GF-D8 (cell line): ENCODE measurements at regions not wholly inside any gene's neighbourhood (a gene's known extent, or its start where the extent isn't known, plus 50 kb on each side); places are given as distances from the start of the nearest gene placed in this dataset.

Experiments used
- DNase-seq: peaks from one replicate; lab custom pipeline; 2025; lab: John Stamatoyannopoulos, UW

DNA sequence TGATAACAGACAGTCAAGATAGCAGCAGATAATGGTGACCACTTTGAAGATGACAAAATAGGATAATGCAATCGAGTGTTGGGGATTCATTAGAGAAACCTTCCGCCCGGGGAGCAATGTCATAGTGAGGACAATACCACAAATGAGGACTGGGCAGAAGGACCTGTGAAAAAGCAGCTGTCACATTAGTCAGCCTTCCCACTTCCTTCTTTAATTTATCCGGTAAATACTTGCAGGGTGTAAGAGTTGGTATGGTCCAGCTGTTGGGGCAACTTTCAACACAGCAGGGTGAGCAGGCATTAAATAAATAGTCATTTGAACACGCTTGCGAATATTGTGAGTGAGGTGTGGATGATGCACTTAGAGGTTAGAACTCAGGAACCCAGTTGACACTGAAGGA lies 132.5 kb upstream of the KIRREL3 start:
- DNase-seq: no peak

DNA sequence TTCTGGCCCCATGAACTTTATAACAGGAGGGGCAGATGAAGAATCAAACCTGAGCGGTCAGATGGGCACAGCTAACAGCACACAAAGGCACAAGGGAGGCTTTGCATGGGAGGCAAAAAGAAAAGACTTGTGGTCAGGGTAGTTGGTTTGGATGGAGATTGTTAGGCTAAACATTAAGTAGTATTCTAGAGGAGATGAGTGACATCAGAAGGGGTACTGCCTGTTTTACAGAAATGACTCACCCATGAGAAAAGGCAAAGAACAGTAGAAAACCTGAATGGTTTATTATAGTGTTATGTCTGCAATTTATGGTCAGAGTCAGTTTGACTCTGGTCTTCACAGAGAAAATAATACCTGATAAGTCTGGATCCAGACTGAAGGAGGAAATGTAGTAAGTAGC lies 129.8 kb upstream of the KIRREL3 start:
- no peak for DNase-seq

DNA sequence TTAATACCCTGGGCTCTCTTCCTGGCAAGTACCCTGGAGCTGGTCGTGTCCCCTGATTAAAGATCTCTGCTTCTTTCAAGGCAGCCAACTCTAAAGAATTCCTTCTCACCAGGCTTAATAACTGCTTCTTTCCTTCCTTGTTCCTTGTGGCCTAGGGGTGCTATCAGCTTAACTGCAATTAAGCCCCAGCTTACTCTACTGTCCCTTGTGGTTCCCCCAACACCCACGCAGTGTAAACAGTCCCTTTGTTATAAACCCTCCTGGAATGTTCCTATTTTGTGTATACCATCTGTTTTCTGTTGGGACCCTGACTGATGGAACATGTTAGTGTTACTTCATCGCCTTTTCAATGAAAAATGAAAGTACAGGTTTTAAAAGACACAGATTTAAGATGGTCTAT lies 126.4 kb upstream of the KIRREL3 start:
- DNase-seq: no peak

DNA sequence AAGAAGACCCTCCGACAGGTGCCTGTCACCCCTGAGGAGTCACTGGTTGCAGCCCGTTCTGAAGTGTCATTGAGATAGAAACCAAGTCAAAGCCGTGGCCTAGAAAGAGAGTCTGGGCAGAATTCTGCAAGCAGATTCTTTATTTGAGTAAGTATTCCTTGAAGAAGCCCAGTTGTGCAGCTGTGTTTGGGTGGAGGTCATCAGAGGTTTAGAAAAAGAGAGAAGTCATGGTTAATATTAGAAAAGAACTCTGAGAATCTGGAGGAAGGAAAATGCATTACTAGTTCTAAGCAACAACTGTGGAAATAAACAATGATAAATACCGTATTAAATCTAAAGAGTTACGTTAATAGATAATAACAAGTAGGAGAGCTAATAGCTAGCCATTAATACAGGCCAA lies 118.8 kb upstream of the KIRREL3 start:
- DNase-seq: no peak

DNA sequence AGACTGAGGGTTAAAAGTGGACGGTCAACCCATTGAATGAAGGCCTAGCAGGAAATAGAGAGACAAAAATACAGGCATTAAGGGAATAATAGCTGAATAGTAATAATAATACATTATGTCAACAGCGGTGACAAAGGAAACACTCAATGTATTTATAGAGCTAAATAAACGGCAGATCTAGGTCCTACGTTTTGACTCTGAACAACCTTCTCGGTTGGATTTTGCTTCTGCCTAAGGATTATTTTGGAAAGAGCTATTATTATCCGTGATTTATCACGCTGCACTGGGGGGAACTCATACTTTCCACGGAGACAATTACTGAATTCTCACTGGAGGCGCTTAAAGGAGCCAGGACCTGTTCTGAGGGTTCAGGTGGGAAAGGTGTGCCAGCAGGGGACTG lies 118.2 kb upstream of the KIRREL3 start:
- no peak for DNase-seq

DNA sequence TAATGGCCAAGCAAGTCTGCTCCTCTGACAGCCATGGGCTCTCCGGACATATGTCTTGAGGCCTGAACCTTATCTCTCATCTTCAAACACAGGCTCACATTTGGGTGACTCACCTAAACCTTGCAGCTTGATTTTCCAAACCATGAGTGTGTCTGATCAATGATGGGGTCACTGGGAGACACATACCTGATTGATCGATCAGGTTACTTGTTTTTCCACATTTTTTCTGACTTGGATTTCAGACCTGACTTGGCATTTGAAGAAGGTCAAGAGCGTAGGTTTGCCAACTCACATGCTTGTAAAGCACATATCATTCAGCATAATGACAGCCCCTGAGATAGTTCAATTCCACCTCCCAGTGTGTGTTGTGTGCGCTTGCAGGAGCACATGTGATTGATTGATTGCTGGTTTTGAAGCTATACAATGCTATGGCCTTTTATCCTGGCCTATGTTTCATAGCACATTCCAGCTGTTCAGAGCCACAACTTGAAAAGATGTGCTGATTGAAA lies 116.7 kb upstream of the KIRREL3 start:
- DNase-seq: no peak

DNA sequence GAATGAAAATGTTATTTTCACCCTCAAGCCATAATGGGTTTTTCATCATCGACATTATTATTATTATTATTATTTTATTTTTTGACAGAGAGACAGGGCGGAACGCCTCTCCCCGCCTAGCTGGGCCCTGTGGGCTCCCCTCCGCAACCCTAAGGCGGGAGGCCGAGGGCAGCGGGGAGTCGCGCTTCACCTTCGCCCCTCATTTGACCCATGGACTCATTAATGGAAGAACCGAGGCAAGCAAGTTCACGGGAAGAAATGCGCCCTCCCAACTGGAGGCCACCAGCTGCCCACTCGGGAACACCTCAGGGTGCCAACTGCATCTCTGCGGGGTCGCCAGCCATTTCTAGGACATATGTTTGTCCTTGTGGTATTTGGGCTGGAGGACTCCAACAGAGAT lies 115.3 kb upstream of the KIRREL3 start:
- DNase-seq: no peak

DNA sequence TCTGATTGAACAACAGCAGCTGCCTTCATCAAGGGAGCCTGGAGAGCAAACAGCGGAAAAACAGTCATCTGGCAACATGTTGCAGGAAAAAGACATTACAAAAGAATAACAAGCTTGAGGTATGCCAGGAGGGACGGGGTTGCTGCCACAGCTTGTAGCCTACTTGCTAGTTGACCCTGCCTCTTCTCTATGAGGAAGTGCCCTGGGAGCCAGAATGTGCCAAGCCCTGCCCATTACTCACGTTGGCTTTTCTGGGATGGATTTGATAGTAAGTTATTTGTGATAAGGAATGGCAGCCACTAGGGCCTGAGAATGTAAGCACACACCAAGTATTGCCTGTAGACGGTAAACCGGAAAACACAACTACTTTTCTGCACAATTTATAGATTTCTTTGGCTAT lies 113.5 kb upstream of the KIRREL3 start:
- no peak for DNase-seq

DNA sequence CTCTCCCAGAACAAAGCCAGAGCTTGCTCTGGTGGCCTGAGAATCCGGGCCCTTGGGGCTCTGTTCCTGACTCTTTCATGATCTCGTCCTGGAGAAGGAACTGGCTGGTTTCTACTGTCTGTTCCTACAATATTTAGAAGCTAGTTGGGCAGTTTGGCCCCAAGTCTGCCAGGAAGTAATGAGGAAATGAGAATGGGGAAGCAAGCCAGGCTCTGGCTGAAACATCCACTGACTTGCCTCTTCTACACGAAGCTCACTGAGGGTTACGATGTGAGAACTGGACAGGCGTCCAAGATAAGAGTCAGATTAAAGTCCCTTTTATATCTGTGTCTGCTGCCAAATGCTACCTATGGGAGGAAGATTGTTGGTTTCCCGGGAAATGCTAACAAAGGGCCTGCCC lies 110.0 kb upstream of the KIRREL3 start:
- peak; percentile 50 for DNase-seq

DNA sequence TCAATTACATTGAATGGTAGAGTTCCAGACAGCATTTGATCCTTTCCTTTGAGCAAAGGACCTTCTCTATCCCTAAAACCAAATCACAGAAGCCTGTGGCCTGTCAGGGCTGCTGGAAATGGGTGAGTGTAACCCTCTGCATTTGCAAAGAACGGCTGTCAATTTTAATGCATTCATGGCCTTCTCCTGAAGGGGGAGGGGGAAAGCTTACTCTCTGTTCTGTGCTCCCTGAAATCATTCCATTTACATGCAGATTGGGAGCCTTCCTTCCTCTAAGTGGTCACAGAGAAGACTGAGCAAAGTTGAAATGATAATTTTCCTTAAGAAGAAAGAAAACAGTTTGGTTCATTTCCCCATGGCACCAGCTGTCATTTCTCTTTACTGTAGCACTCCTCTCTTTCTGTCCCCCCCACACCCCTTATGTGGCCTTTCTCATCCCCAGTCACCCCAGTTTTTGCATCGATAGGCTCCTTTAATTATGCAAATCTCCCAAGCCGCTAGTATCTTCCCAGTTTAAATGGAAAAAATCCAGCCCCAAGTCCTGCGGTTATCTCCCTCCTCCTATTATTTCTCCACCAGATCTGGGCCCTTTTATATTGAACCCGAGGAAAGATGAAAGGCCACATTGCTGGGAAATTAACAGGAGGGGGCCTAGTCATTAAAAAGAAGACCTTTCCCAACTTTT lies 109.4 kb upstream of the KIRREL3 start:
- DNase-seq: no peak

DNA sequence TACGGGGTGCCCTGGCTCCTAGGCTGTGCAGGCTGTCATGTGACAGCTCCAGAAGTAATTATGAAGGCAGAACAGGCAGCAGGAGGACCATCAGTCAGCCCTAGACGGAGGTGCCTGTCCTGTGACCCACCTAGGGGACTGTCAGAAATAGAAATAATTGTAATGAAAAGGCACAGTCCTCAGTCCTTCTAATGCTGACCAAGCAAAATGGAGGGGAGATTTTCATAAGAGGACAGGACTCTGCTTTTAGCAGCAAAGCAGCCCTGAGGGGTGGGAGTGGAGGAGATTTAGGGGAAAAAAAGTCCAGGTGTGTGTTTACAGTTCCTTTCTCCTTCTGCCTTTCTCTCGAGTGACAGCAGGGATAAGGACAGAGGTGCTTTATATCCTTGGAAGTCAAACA lies 108.3 kb upstream of the KIRREL3 start:
- no peak for DNase-seq

DNA sequence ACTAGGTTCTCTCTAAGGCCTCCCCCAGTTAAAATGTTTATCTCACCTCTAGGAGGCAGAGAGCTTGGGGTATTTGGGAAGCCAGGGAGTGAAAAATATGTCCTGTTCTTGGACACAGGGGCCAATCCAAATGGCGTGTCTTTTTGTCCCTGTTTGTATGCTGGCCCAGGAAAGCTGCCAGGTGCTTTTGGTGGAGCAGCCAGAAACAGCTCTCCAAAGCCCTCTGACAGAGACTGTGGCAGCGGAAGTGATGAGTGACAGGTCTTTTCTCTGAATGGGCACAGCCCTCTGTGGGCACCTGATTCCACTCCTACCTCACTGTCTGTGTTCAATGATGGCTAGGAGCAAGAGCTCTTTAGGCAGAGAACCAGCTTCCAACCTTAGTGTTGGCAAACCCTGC lies 106.4 kb upstream of the KIRREL3 start:
- no peak for DNase-seq

DNA sequence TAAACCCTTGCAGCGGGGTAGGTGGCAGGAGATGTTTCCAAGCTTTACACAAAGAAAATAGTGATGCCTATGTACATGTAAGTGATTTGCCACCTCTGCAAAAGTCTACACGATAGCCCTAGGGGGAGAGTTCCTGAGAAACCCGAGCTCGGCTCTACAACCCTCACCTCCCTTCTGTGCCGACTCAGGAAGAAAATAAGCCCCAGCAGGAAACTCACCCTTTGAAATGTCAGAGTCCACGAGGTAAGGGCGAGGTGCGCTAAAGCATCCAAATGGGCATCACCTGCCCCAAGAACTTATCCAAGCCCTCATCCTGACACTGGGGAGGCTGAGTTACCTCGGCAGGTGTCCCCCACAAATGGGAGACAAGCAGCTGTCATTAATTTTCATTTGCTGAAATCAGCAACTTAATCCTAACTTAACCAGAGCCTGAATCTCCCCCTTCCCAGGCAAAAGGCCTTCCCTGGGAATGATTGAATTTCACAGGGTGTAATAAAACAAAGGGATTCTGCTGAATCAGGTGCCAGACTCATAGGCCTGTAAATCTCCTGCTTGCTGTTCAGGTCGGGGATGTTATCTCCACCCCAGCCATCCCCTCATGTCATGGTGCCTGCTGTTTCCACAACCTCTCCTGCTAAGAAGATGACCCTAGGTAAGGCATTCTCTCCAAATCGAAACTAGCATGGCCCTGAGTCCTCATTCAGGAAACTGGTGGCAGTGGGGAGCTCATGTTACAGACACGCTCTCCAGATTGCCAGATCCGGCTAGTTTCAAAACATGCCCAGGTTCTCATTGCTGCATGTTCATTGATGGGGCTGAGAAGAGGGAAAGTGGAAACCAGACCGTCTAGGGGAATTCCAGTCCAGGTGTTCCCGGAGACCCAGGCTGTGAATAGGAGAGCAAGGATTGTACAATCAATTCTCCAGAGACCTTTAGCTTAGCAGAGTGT lies 105.3 kb upstream of the KIRREL3 start:
- DNase-seq: no peak

DNA sequence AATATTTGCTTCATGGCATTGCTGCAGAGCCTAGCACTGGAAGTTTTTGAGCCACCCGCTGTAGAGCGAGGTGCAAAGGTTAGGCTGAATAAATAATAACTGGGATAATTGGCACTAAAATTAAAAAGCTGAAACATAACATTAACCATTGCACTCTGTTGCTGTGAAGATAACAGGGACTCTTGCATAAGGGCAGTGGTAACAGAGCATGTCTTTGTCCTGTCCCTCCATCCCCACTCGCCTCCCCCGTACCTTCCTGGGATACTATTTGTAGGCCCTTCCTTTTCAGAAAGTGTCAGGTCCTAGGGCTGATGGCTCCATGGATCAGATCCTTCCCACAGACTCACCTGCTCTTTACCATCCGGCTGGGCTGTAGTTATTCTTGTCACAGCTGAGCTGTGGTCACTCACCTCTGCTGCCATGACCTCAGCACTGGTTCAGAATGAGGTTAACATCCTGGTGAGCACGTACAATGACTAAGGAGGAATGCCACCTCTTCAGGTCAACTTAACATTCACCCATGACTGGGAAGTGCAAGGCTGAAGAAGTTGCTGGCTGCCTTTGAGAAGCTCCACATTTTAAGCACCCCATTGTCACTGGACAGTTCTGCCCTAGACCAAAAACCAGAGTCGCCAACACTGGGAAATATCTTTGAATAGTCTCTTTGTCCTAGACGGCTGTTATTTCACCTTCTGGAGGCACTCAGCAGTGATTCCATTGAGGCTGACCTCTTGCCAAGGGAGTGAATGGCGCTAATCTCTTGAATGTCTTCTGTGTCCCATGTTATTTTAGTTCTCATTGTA lies 103.2 kb upstream of the KIRREL3 start:
- DNase-seq: no peak

DNA sequence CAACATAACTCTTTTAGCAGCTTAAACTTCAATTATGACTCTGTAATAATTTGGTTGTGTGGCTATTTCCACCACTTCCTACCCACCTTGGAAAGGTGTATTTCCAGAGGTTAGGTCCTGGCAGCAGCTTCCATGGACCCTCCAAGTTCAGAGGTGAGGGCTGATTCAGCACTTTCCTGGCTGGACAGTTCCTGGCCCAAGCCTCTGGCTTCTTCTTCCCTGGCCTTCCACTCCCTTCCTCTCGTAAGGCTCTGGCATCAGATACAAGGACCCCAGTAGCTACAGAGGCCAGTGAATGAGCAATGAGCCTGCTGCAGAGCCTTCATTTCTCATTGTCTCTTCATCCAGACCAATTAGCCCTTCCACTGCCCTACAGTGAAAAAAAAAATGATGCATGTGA lies 98.1 kb upstream of the KIRREL3 start:
- DNase-seq: no peak

DNA sequence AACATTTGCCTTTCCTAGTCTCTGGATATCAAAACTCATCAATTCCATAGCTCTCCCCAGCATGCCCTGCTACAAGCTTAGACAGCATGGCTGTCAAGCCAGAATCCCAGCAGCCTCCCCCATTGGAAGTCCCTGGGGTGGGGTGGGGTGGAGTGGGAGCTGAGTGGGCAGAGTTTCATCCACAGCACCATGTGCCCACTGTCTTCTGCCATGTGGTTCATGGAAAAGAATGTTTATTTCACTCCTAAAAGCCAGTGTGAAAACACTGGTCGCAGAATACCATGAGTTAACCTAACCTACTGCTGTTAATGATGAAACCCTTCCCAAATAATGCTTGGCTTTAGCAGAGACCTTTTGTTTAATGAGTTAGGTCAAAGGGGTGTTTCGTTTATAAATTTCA lies 80.2 kb upstream of the KIRREL3 start:
- DNase-seq: no peak

DNA sequence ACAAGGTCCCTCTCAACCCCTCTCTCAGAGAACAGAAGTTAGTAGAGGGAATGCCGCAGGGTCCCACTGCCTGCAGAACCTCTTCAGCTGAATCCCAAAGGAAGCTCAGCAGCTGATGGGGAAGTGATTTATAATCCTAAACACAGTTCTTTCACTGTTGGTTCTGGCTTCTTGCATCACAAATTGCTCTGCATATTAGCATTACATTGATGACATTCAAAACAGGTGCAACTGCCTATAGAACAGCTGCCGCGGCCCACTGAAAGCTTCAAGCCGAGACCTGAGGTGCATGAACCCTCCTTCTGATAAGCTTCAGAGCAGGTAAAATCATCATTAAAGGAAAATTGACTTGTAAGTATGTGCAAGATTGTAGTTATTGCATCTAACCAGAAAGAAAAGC lies 75.2 kb upstream of the KIRREL3 start:
- DNase-seq: no peak

DNA sequence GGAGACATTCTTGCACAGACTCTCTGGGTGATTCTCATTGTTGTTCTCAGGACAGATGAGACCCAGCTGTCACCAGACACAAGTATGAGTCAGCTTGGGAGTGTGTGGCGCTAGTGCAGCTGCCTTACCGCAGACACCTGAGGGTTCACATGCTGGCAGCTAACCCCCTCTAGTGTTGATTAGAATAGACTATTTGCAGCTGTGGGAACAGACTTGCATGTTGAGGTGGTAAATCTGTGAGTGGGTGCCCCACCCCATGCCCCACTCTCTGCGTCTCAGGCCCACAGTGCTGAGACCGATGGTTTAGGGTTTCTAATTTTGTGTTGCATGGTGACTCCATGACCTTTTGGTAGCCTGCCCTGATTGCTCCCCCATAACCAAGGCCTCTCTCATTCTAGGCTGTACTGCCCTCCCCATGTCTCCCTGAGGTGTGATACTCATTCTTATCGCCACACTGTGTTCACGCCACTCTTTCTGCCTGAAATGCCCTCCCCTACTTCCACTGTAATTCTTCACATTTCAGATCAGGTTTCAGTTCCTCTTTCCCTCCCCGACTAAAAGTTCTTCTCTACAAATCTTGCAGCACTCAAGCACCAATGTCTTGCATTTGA lies 73.7 kb upstream of the KIRREL3 start:
- peak; percentile 20 for DNase-seq

DNA sequence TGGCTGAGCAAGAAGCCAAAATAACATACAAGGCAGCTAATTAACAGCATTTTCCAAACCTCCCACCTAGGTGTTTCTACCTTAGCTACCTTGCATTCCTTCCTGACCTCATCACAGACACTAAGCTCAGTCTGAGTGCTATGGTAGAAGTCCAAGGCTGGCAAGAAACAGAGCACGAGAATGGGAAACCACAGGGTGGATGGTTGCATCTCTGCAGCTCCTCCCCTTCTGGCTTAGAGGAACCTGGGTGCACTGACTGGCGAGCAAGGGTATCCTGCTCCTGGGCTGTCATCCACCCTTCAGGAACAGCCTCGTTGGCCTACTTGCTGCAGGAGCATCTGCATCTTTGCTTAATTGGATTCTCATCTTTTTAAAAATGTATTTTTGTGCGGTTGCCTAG lies 73.1 kb upstream of the KIRREL3 start:
- no peak for DNase-seq

DNA sequence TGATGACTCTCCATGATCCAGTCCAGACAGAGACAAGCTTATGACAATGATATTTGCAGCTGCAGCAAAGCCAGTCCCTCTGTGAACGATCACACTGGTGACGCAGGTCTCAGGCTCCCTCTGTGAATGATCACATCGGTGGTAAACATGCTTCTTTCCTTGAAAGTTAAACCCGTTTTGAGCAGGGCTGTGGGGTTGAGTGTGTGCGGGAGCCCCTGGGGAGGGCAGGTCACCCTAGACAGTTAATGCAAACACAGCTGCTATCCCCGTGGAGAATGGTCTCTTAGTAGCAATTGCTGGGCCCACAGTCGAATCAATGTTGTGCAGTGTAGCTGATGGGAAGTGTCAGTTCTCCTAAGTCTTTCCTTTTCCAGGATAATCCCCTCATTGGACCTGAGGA lies 71.0 kb upstream of the KIRREL3 start:
- DNase-seq: no peak

DNA sequence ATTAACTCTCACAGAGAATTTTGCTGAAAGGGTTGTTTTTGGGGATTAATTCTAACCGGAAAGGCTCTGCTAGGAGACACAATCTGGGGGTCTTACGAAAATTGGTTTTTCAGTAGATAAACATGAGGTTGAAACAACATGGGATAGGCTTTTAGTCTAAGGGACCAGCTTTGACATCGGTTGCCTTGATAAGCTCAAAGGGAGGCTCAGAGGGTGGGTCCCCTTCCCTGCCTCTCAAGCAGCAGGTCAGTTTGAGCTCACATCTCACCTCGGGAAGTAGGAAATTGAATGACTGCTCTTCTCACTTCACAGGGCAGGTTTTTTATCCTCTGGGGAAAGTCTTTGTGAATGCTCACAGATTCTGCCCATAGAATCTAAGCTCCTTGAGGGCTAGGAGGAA lies 70.2 kb upstream of the KIRREL3 start:
- no peak for DNase-seq
